GM18505 (cell line): ENCODE measurements at regions not wholly inside any gene's neighbourhood (a gene's known extent, or its start where the extent isn't known, plus 50 kb on each side); places are given as distances from the start of the nearest gene placed in this dataset.

Experiments used
- ATAC-seq: cut with Tn5 transposase; IDR thresholded peaks from one replicate; pipeline ENCODE4 v1.9.1; 2021; ENCODE audit not compliant: unreplicated experiment
- POLR2A ChIP-seq: IDR thresholded peaks from 4 replicates; pipeline ENCODE4 v1.6.1; 2011; ENCODE audit warnings: borderline replicate concordance; ENCODE audit not compliant: insufficient read depth, insufficient read length; ENCODE audit errors: extremely low read depth

DNA sequence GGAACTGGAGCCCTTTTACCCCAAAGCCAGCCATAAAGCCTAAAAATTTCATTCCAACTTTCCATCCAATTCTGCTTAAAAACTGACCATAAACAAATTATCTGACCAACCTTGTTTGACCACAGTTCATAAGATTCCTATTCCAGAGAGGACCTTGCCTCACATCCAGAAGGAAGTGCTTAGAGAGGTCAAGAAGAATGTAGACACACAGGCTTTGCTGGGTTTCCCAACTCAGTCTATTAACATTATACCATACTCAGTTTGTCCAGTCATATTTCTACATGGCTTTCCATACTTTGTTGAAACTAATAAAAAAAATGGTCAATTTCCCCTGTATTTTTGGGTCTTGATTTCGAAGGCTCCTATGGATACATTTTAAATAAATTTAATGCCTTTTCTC, 1522.5 kb downstream of the ARAP2 start:
- no peak for TF ChIP-seq POLR2A
- no peak for ATAC-seq

DNA sequence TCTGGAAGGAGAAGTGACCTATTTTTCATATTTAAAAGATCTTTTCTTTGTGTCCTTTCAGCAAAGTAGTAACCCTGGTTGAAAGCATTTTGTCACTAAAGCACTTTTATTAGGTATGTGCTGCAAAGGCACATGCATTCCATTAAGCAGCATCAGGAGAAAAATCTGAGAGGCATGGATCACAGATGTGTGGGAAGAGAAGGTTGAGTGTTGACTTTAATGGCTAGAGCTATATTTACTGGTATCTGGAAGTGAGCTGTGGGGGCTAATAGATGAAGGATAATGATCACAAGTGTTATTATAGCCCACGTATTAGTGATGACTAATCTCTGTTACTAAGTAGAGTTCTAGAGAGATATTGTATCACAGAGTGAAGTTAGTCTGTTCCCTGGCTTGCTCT, 1520.7 kb downstream of the ARAP2 start:
- TF ChIP-seq POLR2A, result no peak
- ATAC-seq, result no peak

- no peak for TF ChIP-seq POLR2A
- no peak for ATAC-seq
These were observed 1519.8 kb downstream of the ARAP2 start for GRCh38 chr4:34724491-34724890.

DNA sequence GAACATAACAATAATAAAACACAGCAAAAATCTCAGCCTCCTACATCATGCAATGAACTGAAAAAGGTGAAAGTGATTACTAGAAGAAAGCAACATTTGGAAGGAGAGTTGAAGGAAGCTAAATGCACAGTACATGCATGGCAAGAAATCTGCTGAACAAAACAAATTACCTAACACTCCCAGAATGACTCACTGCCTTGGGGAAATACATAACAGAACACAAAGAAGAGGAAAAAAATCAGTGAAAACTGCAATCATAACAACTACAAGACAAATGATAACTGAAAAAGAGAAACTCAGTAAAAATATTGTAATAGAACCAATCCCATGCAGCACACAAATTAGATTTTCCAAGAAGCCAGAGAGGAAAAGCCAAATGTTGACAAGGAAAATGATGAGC, 1513.2 kb downstream of the ARAP2 start:
- ATAC-seq, result no peak
- no peak for TF ChIP-seq POLR2A

GRCh38 chr4:34732176-34732950, 1512.0 kb downstream of the ARAP2 start:
- no peak for TF ChIP-seq POLR2A
- no peak for ATAC-seq

DNA sequence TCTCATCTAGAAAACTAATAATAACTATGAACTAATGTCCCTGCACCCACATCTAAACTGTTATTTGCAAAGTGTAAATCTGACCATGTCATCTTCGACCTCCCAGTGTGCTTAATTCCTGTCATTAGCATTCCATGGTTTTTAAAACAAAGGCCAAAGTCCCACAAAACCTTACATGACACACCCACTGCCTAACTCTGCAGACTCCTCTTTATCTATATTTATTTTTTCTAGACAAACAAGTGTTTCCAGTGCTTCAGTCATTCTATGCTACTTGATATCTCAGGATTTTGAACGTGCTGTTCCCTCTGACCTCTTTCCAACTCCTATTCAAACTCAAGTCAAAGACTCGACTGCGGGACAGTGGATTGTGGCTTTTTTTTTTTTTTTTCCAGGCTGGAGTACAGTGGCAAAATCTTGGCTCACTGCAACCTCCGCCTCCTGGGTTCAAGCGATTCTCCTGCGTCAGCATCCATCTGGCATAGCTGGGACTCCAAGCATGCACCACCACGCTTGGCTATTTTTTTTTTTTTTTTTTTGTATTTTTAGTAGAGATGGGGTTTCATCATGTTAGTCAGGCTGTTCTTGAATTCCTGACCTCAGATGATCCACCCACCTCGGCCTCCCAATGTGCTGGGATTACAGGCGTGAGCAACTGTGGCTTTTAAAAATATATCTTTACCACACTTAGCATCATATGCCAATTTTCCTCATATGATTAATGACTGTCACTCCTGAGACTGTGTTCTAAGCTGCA, 1511.0 kb downstream of the ARAP2 start:
- no peak for ATAC-seq
- no peak for TF ChIP-seq POLR2A

DNA sequence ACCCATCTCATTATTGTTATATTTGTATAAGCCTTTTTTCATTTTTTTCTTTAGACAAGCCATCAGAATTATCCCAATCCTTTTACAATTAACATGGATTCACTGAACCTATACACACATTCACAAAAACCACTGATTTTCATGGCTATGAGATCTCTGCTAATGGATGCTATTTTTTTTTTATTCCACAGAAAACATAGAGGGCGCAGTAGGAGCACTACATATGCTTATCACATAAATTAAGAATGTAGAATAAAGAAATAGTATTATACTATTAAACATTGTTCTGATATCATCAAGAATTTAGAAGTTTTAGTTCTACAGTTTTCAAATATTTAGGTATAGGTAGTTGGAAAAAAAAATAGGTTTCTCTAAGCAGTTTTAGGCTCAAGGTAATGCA, 1477.4 kb downstream of the ARAP2 start:
- no peak for TF ChIP-seq POLR2A
- no peak for ATAC-seq

DNA sequence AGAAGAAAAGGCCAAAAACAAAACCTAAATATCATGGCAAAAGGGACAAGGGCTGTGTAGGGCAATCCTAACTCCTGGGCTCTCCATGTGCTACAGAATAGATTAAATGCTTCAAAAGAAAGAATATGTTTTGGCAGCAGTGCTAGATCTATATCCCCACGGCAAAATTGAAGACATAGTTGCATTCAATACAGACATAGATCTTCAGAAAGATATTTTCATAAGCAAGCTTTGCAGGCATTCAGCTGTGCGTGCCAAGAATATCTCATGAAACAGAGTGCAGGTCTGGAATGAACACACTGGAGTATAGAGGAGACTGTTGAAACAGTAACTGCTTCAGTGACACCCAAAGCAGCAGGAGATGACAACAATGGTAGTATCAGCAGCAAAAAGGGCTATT, 1476.9 kb downstream of the ARAP2 start:
- TF ChIP-seq POLR2A, result no peak

DNA sequence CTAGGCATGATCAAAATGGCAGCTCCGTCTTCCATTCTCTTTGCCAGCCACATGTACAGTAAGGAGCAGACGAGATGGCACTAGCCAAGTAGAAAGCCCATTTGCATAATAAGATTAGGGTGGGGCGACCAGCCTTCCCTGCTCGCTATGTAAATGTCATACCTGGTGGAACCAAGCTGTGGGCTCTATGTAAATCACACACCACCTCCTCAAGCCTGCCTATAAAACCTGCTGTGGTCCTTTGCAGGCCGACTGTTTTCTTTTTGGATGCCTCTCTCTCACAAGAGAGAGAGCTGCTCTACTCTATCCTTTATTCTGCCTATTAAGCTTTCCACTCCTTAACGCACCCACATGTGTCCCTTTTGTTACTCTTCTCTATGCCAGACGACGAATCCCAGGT, 1472.7 kb downstream of the ARAP2 start:
- ATAC-seq, result no peak
- TF ChIP-seq POLR2A, result no peak

More for the DNA sequence above, 1476.9 kb downstream of the ARAP2 start:
- ATAC-seq, result no peak

GRCh38 chr4:34790131-34790530, 1454.2 kb downstream of the ARAP2 start:
- ATAC-seq, result no peak
- TF ChIP-seq POLR2A, result no peak

DNA sequence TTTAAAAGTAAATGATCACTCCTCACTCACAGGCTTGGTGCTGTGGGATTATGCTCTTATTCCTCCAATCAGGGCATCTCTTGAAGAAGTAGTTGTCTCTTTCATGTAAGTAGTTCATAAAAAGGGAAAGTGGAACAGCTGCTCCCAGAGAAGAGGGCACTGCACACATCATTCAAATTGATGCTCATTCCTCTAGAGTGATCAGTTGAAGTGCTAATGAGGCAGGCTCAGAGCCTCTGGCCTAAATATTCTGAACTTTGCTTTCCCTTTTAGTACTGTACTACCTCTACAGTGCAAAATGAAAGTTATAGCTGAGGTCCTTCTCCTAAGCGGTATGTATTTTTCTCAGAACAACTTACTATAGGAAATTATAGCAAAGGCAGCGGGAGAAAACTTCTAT, 1453.1 kb downstream of the ARAP2 start:
- no peak for ATAC-seq
- TF ChIP-seq POLR2A, result no peak

GRCh38 chr4:34800953-34801352, 1443.4 kb downstream of the ARAP2 start:
- no peak for ATAC-seq
- TF ChIP-seq POLR2A, result no peak

GRCh38 chr4:34814266-34814665, 1430.0 kb downstream of the ARAP2 start:
- ATAC-seq, result no peak
- TF ChIP-seq POLR2A, result no peak

DNA sequence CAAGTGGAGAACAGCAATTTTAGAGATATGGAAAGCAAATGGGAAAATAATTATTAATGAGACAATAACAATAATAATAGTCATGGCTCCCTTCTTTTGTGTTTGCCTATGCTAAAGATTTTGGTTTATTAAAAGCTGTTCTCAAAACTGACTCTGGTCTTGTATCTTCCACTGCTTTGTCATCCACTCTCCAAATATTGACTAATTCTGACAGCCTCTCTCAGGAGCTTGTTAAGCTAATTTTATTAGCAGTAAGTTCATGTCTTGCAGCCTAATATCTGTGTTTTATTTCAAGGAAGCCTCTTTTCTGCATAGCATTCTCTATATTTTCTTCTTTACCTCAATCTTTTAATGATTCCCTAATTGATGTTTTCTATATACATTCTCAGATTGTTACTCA, 1419.8 kb downstream of the ARAP2 start:
- TF ChIP-seq POLR2A, result no peak
- no peak for ATAC-seq

DNA sequence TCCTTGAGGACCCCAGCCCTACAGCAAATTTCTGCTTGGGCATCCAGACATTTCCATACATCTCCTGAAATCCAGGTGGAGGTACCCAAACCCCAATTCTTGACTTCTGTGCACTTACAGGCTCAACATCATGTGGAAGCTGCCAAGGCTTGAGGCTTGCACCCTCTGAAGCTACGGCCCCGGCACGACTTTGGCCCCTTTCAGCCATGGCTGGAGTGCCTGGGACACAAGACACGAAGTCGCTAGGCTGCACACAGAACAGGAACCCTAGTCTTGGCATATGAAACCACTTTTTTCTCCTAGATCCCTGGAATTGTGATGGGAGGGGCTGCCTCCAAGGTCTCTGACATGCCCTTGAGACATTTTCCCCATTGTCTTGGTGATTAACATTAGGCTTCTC, 1417.7 kb downstream of the ARAP2 start:
- no peak for TF ChIP-seq POLR2A
- no peak for ATAC-seq

GRCh38 chr4:34845926-34846325, 1398.4 kb downstream of the ARAP2 start:
- no peak for TF ChIP-seq POLR2A
- no peak for ATAC-seq
